ENCODE measurements at regions not wholly inside any gene's neighbourhood (a gene's known extent, or its start where the extent isn't known, plus 50 kb on each side); places are given as distances from the start of the nearest gene placed in this dataset.

DNA sequence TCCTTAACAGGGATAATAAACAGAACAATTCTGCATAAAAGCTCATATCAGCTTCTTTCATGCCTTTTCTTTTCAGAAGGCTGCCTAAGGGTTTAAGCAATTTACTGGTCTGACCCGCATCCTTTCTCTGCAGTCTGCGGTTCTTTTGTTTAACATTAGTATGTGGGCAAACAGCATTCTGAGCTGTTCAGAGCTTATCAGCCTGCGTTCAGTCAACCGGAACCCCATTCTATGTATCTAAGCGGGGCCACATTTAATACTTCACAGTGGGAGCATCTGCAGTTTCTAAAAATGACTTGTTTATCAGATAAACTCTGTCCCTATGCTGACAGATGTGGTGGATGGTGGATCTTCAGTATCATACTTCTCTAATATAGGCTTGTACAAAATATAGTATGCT lies 758.9 kb upstream of the MMS22L start:
- Histone ChIP-seq H3K36me3 (ENCODE audit: control insufficient read depth in 2 of 4, insufficient read depth in 4 of 4, low read length in 3 of 4) (no peaks in the 10 kb centered on the region), H2AK5ac (ENCODE audit: low read depth, low read length) (no peak overlapping the region), H3K4ac (replicated peaks; ENCODE audit: insufficient read length, low read depth, low read length) (no peak overlapping the region), H2BK5ac (ENCODE audit: low read depth, low read length) (peak overlapping the region; percentile 48; the same call in 1 of the 2 replicates), H2BK15ac (ENCODE audit: low read length) (no peak overlapping the region), H2BK120ac (replicated peaks; ENCODE audit: low read depth, low read length) (peak overlapping the region; percentile 78), H2BK20ac (ENCODE audit: low read length) (peak overlapping the region; percentile 10; the same call in 1 of the 2 replicates), H2BK12ac (ENCODE audit: low read depth, low read length) (no peak overlapping the region), H3K23me2 (ENCODE audit: low read depth, low read length) (no peaks in the 10 kb centered on the region), H3K4me2 (ENCODE audit: insufficient read depth in 1 of 2, low read depth in 2 of 2, low read length in 2 of 2) (peak overlapping the region; percentile 55 to 62; a peak in 3 of 4 replicates), H3K23ac (ENCODE audit: insufficient read length) (no peak overlapping the region), H4K91ac (replicated peaks; ENCODE audit: insufficient read length, low read length) (no peak overlapping the region), H3K4me1 (replicated peaks in 1 of 4; ENCODE audit: control insufficient read depth in 3 of 4, insufficient read depth in 4 of 4, low read length in 3 of 4) (peaks cover 0 to 52% (median 34%) of the 10 kb centered on the region in 4 experiments; a peak in 5 of 7 replicates), H3K4me3 (ENCODE audit: extremely low read depth in 1 of 4, insufficient read depth in 2 of 4, low read depth in 3 of 4, low read length in 4 of 4) (peak overlapping the region in 1 of 4 experiments; percentile 24; a peak in 1 of 8 replicates), H4K5ac (ENCODE audit: insufficient read length, low read depth, low read length) (peak overlapping the region; percentile 86), H3K56ac (replicated peaks; ENCODE audit: insufficient read length, low read depth, low read length) (no peak overlapping the region), H3K14ac (ENCODE audit: insufficient read length) (no peak overlapping the region), H4K8ac (ENCODE audit: extremely low read depth, insufficient read depth, low read length) (no peak overlapping the region), H3K79me2 (ENCODE audit: control insufficient read depth in 1 of 2, insufficient read depth in 2 of 2, low read length in 2 of 2) (no peaks in the 10 kb centered on the region), H4K20me1 (replicated peaks in 1 of 2; ENCODE audit: control insufficient read depth in 1 of 2, insufficient read depth in 2 of 2, low read length in 2 of 2) (no peaks in the 10 kb centered on the region), H3K27ac (ENCODE audit: low read depth, low read length) (peak overlapping the region; percentile 11; the same call in 1 of the 2 replicates), H3K79me1 (ENCODE audit: low read depth, low read length) (no peaks in the 10 kb centered on the region), H3K27me3 (replicated peaks in 1 of 4; ENCODE audit: control insufficient read depth in 3 of 4, extremely low read depth in 1 of 4, insufficient read depth in 3 of 4, low read length in 3 of 4) (no peaks in the 10 kb centered on the region), H3K9me3 (ENCODE audit: insufficient read depth in 2 of 2, low read depth in 1 of 2, low read length in 1 of 2) (no peaks in the 10 kb centered on the region), H2AFZ (ENCODE audit: low read length) (no peak overlapping the region), H3K9ac (replicated peaks in 1 of 4; ENCODE audit: extremely low read depth in 1 of 4, low read depth in 3 of 4, low read length in 3 of 4) (no peak overlapping the region), H3K18ac (ENCODE audit: extremely low read depth, low read length) (0 out of 2 replicates have a peak overlapping the region, but pooled peaks have one; percentile 9)
- DNase-seq (ENCODE audit: low read depth in 1 of 2, low spot score in 2 of 2), result no peak
- TF ChIP-seq RNF2 (IDR thresholded peaks at IDR 0.05; ENCODE audit: borderline replicate concordance, low read depth, low read length, missing control alignments, poor library complexity, severe bottlenecking), result no peak
- no peak for TF ChIP-seq HDAC6 (IDR thresholded peaks at IDR 0.05; ENCODE audit: low read depth, low read length)
- TF ChIP-seq, protein P1, sequence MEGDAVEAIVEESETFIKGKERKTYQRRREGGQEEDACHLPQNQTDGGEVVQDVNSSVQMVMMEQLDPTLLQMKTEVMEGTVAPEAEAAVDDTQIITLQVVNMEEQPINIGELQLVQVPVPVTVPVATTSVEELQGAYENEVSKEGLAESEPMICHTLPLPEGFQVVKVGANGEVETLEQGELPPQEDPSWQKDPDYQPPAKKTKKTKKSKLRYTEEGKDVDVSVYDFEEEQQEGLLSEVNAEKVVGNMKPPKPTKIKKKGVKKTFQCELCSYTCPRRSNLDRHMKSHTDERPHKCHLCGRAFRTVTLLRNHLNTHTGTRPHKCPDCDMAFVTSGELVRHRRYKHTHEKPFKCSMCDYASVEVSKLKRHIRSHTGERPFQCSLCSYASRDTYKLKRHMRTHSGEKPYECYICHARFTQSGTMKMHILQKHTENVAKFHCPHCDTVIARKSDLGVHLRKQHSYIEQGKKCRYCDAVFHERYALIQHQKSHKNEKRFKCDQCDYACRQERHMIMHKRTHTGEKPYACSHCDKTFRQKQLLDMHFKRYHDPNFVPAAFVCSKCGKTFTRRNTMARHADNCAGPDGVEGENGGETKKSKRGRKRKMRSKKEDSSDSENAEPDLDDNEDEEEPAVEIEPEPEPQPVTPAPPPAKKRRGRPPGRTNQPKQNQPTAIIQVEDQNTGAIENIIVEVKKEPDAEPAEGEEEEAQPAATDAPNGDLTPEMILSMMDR (IDR thresholded peaks at IDR 0.05; ENCODE audit: control extremely low read depth in 1 of 3, insufficient read depth in 1 of 3, low read depth in 1 of 3, low read length in 3 of 3), result no peak
- no peak for TF ChIP-seq BRCA1 (IDR thresholded peaks at IDR 0.05; ENCODE audit: low read depth, low read length)
- TF ChIP-seq BCL11A (IDR thresholded peaks at IDR 0.05; ENCODE audit: low read depth in 2 of 2, low read length in 2 of 2), result no peak
- no peak for TF ChIP-seq RAD21 (IDR thresholded peaks at IDR 0.05 in 1 of 2, conservative IDR thresholded peaks at IDR 0.05 in 1 of 2; ENCODE audit: low read depth in 2 of 2, low read length in 2 of 2)
- ChIA-PET CTCF (ENCODE audit: partially characterized antibody) (interaction anchor here (0.6 to 1.5 kb wide), 4 partner anchors 13 to 807 kb away, joined by 3 to 5 read pairs (median 3); no protein-coding TSS in a partner anchor), POLR2A (ENCODE audit: partially characterized antibody) (no interaction called here)
- FAIRE-seq, result no peak
- 46% methylated on average over 5 of the region's 5 CpGs; no CpG with 5 or more reads in 1 of the 2 experiments for WGBS, 2 experiments (ENCODE audit: extremely low coverage in 1 of 2, insufficient coverage in 1 of 2, insufficient read length in 1 of 2, insufficient replicate concordance in 2 of 2, low coverage in 1 of 2, low lambda C conversion rate in 2 of 2, missing lambda C conversion rate in 1 of 2)
